GM12878 (cell line): ENCODE measurements at regions not wholly inside any gene's neighbourhood (a gene's known extent, or its start where the extent isn't known, plus 50 kb on each side); places are given as distances from the start of the nearest gene placed in this dataset.
A peak's percentile ranks its signal among the peaks of the same experiment; 100 is the strongest.

ENCODE experiments used
- ATAC-seq: fragments of 200-7000 bp; cut with Tn5 transposase; 3 replicates; pipeline ENCODE4 v1.9.1; 2020; ENCODE audit warnings: mild to moderate bottlenecking, moderate library complexity
- BruUV-seq: library from RNA; stranded (reverse); fragments of 400-500 nt; replicated peaks from 2 replicates; lab custom pipeline; 2021; lab: Mats Ljungman, UMichigan
- CTCF ChIA-PET: fragments of 300-600 bp; sonication (Branson Sonifier 250); formaldehyde crosslinking; extraction: SDS; loops from one replicate; lab custom pipeline; 2021; ENCODE audit warnings: inconsistent platforms; lab: Yijun Ruan, JAX
- POLR2A ChIA-PET: fragments of 350-600 bp; formaldehyde crosslinking; extraction: SDS; loops from one replicate; lab custom pipeline; 2021; ENCODE audit warnings: inconsistent platforms; lab: Charles Lee
- RAD21 ChIA-PET: fragments of 300-600 bp; sonication (Branson Sonifier 250); formaldehyde crosslinking; loops from one replicate; lab custom pipeline; 2023; ENCODE audit warnings: antibody characterized with exemption; ENCODE audit not compliant: unreplicated experiment; lab: Charles Lee
- SMC1A ChIA-PET: fragments of 300-600 bp; sonication (Branson Sonifier 250); formaldehyde crosslinking; loops from one replicate; lab custom pipeline; 2023; ENCODE audit not compliant: unreplicated experiment, uncharacterized antibody; lab: Charles Lee
- DNase-seq: peaks from one replicate; pipeline ENCODE4 v3.0.0-alpha.2; 2011; ENCODE audit warnings: low read depth, low spot score
- FAIRE-seq: peaks from 3 replicates; lab custom pipeline; 2011; peaks lifted over from hg19 to GRCh38; lab: Jason Lieb, UNC
- H2AFZ ChIP-seq: 2 replicates; pipeline ENCODE4 v1.6.0; 2011; ENCODE audit warnings: low read depth, low read length, control low read depth; ENCODE audit not compliant: control insufficient read depth
- H3K27ac ChIP-seq: 2 replicates; pipeline ENCODE4 v1.5.1; 2011; ENCODE audit warnings: control low read depth; ENCODE audit not compliant: control insufficient read depth, insufficient read depth
- H3K27me3 ChIP-seq, 2 experiments: replicated peaks in 1 of 2; 2 replicates each; pipeline versions ENCODE4 v1.6.0 to v1.6.1; 2011; ENCODE audit warnings: low read length in 1 of 2; ENCODE audit not compliant: control insufficient read depth in 2 of 2, insufficient read depth in 2 of 2
- H3K36me3 ChIP-seq, 2 experiments: 2 replicates each; pipeline ENCODE4 v1.5.1; 2011; ENCODE audit warnings: low read length in 1 of 2; ENCODE audit not compliant: control insufficient read depth in 2 of 2, insufficient read depth in 2 of 2
- H3K4me1 ChIP-seq: 2 replicates; pipeline ENCODE4 v1.6.1; 2011; ENCODE audit warnings: mild to moderate bottlenecking, low read length, moderate library complexity, mixed read lengths; ENCODE audit not compliant: control insufficient read depth, insufficient read depth
- H3K4me2 ChIP-seq: 2 replicates; pipeline ENCODE4 v1.6.0; 2011; ENCODE audit warnings: control low read depth; ENCODE audit not compliant: control insufficient read depth, insufficient read depth
- H3K4me3 ChIP-seq: fragments of 200-600 bp; sonication (generic); 2 replicates; pipeline ENCODE4 v1.5.1; 2016
- H3K79me2 ChIP-seq: 2 replicates; pipeline ENCODE4 v1.6.0; 2011; ENCODE audit warnings: low read length; ENCODE audit not compliant: control insufficient read depth, insufficient read depth
- H3K9ac ChIP-seq: 2 replicates; pipeline ENCODE4 v1.8.0; 2011; ENCODE audit warnings: low read length, control low read depth, mixed read lengths; ENCODE audit not compliant: control insufficient read depth, insufficient read depth
- H3K9me3 ChIP-seq: replicated peaks from 3 replicates; pipeline ENCODE4 v1.5.1; 2011; ENCODE audit warnings: mild to moderate bottlenecking, low read length; ENCODE audit not compliant: control insufficient read depth, insufficient read depth
- H4K20me1 ChIP-seq: 2 replicates; pipeline ENCODE4 v1.6.0; 2011; ENCODE audit not compliant: control insufficient read depth, insufficient read depth
- BHLHE40 ChIP-seq, 2 experiments: fragments of 450-650 bp in 1 of 2; IDR thresholded peaks; 2 replicates each; pipeline ENCODE4 v1.6.1; 2011 to 2017; ENCODE audit warnings: low read depth in 2 of 2, borderline replicate concordance in 1 of 2, improper control_type of control experiment in 1 of 2, low read length in 1 of 2, mild to moderate bottlenecking in 1 of 2
- BMI1 ChIP-seq: fragments of 450-650 bp; IDR thresholded peaks from 2 replicates; pipeline ENCODE4 v1.6.1; 2016; ENCODE audit warnings: mild to moderate bottlenecking, moderate library complexity, borderline replicate concordance
- CBX3 ChIP-seq: fragments of 200-600 bp; sonication (generic); IDR thresholded peaks from 2 replicates; pipeline ENCODE4 v1.6.1; 2016; ENCODE audit warnings: low read depth, borderline replicate concordance
- CREM ChIP-seq: IDR thresholded peaks from 2 replicates; pipeline ENCODE4 v1.6.1; 2014; ENCODE audit warnings: antibody characterized with exemption, low read depth
- DPF2 ChIP-seq: fragments of 450-650 bp; IDR thresholded peaks from 2 replicates; pipeline ENCODE4 v1.6.1; 2017; ENCODE audit warnings: mild to moderate bottlenecking
- ETV6 ChIP-seq, 2 experiments: fragments of 450-650 bp in 1 of 2; IDR thresholded peaks in 1 of 2; conservative IDR thresholded peaks in 1 of 2; 2 replicates each; pipeline ENCODE4 v1.6.1; 2014; ENCODE audit warnings: antibody characterized with exemption in 1 of 2, borderline replicate concordance in 1 of 2, low read depth in 1 of 2, mild to moderate bottlenecking in 1 of 2, moderate library complexity in 1 of 2
- FOXK2 ChIP-seq: fragments of 450-650 bp; IDR thresholded peaks from 2 replicates; pipeline ENCODE4 v1.6.1; 2017; ENCODE audit warnings: mild to moderate bottlenecking, moderate library complexity
- FOXM1 ChIP-seq: IDR thresholded peaks from 2 replicates; pipeline ENCODE4 v1.6.1; 2012; ENCODE audit warnings: low read depth, mild to moderate bottlenecking, inconsistent platforms, low read length, moderate library complexity
- GABPA ChIP-seq: IDR thresholded peaks from 2 replicates; pipeline ENCODE4 v1.6.1; 2014; ENCODE audit warnings: antibody characterized with exemption, low read depth, mild to moderate bottlenecking, inconsistent platforms
- JUNB ChIP-seq: IDR thresholded peaks from 2 replicates; pipeline ENCODE4 v1.6.1; 2016; ENCODE audit warnings: antibody characterized with exemption, mild to moderate bottlenecking
- MTA2 ChIP-seq: fragments of 450-650 bp; IDR thresholded peaks from 2 replicates; pipeline ENCODE4 v1.6.1; 2016; ENCODE audit warnings: low read depth, mild to moderate bottlenecking, moderate library complexity
- RAD21 ChIP-seq: IDR thresholded peaks from 2 replicates; pipeline ENCODE4 v1.6.1; 2011; ENCODE audit warnings: mild to moderate bottlenecking, low read depth, low read length, moderate library complexity; ENCODE audit not compliant: insufficient read depth
- RAD51 ChIP-seq: fragments of 450-650 bp; IDR thresholded peaks from 2 replicates; pipeline ENCODE4 v1.6.1; 2016; ENCODE audit warnings: moderate library complexity, mild to moderate bottlenecking, inconsistent platforms
- WGBS: methylation state at CpG from one replicate; pipeline ENCODE4 v1.1.6; 2016; ENCODE audit warnings: low lambda C conversion rate; ENCODE audit not compliant: insufficient replicate concordance, insufficient coverage; ENCODE audit errors: missing lambda C conversion rate; 5-methylcytosine and 5-hydroxymethylcytosine counted together
- in situ Hi-C: fragments of 300-500 bp; cut with MboI; formaldehyde crosslinking; loops from 9 replicates; pipeline ENCODE4 v1.14.3; 2018; ENCODE audit warnings: mixed read lengths
- intact Hi-C: fragments of 100-400 bp; cut with micrococcal nuclease; formaldehyde crosslinking; loops from one replicate; pipeline ENCODE4 v1.14.2; 2022; ENCODE audit not compliant: unreplicated experiment
- TF ChIP-seq, protein P1 (sequence below): IDR thresholded peaks from 2 replicates; pipeline ENCODE4 v1.6.1; 2012; ENCODE audit warnings: low read depth, low read length, improper control_type of control experiment
- TF ChIP-seq, protein P2 (sequence below): fragments of 450-650 bp; formaldehyde crosslinking; IDR thresholded peaks from 2 replicates; pipeline ENCODE4 v1.4.0; 2020; ENCODE audit warnings: mild to moderate bottlenecking, moderate library complexity
- TF ChIP-seq, protein P3 (sequence below): IDR thresholded peaks from 2 replicates; pipeline ENCODE4 v1.6.1; 2011; ENCODE audit warnings: mild to moderate bottlenecking, low read depth, low read length, moderate library complexity; ENCODE audit not compliant: insufficient replicate concordance

DNA sequence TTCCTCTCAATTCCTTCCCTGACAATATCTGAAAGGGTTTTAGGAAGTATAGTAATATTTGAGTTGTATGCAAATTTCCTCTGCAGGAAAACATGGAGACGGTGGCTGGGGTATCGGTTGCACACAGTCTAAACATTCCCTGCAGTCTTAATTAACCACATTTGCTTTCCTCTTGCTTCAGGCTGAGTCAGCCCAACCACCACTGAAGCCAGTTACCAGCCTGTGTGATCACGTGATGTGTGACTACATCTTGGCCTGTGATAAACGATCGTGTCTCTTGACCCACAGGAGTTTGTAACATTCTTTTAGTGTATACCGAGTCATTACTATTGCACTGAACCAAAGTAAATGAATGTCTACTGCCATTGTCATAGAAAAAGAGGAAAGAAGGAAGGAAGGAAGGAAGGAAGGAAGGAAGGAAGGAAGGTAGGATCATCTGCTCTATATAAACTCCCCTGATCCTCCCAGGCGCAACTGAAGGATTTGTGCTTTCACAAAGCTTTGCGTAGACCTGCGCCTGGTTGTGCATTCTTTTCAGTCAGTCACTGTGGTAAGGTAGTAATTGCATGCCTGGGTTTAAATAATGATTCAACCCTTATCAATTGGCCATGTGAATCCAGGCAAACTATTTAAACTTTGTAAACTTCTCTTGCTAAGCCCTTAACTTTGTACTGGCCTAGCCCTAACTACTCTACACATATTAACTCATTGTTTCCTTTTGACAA, 280.6 kb upstream of the SALL1 start:
- FAIRE-seq, result no peak
- 40% methylated on average over 9 of the region's 9 CpGs for WGBS
- ChIA-PET POLR2A (no interaction called here), RAD21 (no interaction called here), SMC1A (interaction anchor here (1.1 kb wide), 1 partner anchor 17 kb away, joined by 4 read pairs; no protein-coding TSS in a partner anchor), CTCF (interaction anchor here (1.1 kb wide), 1 partner anchor 8 kb away, joined by 3 read pairs; no protein-coding TSS in a partner anchor)
- Histone ChIP-seq H3K4me3 (no peak overlapping the region), H3K4me2 (no peak overlapping the region), H3K36me3 (no peaks in the 10 kb centered on the region), H3K27ac (no peak overlapping the region), H3K9ac (no peak overlapping the region), H3K79me2 (no peaks in the 10 kb centered on the region), H3K9me3 (no peaks in the 10 kb centered on the region), H4K20me1 (no peaks in the 10 kb centered on the region), H3K27me3 (no peaks in the 10 kb centered on the region), H3K4me1 (no peaks in the 10 kb centered on the region), H2AFZ (no peak overlapping the region)
- in situ Hi-C loops, result no loop called here
- intact Hi-C loops, result no loop called here
- ATAC-seq, result peak; percentile 68
- DNase-seq, result no peak
- BruUV-seq, result no TSS peak
- TF ChIP-seq FOXM1 (no peak), MTA2 (peak; percentile 21; the same call in 1 of the 2 replicates), GABPA (no peak), CREM (no peak), DPF2 (no peak), RAD51 (peak; percentile 86), CBX3 (no peak), BMI1 (no peak), ETV6 (conservative IDR thresholded peaks at IDR 0.05 in 1 of 2, IDR thresholded peaks at IDR 0.05 in 1 of 2; ENCODE audit: borderline replicate concordance in 1 of 2, low read depth in 1 of 2) (no peak), JUNB (no peak), FOXK2 (no peak), BHLHE40 (IDR thresholded peaks at IDR 0.05; ENCODE audit: borderline replicate concordance in 1 of 2, low read depth in 2 of 2, low read length in 1 of 2) (peak in 1 of 2 experiments; percentile 43; a peak in 2 of 4 replicates), RAD21 (no peak)
- TF ChIP-seq, protein P1, sequence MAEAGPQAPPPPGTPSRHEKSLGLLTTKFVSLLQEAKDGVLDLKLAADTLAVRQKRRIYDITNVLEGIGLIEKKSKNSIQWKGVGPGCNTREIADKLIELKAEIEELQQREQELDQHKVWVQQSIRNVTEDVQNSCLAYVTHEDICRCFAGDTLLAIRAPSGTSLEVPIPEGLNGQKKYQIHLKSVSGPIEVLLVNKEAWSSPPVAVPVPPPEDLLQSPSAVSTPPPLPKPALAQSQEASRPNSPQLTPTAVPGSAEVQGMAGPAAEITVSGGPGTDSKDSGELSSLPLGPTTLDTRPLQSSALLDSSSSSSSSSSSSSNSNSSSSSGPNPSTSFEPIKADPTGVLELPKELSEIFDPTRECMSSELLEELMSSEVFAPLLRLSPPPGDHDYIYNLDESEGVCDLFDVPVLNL, result no peak
- TF ChIP-seq, protein P2, sequence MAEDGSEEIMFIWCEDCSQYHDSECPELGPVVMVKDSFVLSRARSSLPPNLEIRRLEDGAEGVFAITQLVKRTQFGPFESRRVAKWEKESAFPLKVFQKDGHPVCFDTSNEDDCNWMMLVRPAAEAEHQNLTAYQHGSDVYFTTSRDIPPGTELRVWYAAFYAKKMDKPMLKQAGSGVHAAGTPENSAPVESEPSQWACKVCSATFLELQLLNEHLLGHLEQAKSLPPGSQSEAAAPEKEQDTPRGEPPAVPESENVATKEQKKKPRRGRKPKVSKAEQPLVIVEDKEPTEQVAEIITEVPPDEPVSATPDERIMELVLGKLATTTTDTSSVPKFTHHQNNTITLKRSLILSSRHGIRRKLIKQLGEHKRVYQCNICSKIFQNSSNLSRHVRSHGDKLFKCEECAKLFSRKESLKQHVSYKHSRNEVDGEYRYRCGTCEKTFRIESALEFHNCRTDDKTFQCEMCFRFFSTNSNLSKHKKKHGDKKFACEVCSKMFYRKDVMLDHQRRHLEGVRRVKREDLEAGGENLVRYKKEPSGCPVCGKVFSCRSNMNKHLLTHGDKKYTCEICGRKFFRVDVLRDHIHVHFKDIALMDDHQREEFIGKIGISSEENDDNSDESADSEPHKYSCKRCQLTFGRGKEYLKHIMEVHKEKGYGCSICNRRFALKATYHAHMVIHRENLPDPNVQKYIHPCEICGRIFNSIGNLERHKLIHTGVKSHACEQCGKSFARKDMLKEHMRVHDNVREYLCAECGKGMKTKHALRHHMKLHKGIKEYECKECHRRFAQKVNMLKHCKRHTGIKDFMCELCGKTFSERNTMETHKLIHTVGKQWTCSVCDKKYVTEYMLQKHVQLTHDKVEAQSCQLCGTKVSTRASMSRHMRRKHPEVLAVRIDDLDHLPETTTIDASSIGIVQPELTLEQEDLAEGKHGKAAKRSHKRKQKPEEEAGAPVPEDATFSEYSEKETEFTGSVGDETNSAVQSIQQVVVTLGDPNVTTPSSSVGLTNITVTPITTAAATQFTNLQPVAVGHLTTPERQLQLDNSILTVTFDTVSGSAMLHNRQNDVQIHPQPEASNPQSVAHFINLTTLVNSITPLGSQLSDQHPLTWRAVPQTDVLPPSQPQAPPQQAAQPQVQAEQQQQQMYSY (CRISPR knock-in tag), result no peak
- TF ChIP-seq, protein P3, sequence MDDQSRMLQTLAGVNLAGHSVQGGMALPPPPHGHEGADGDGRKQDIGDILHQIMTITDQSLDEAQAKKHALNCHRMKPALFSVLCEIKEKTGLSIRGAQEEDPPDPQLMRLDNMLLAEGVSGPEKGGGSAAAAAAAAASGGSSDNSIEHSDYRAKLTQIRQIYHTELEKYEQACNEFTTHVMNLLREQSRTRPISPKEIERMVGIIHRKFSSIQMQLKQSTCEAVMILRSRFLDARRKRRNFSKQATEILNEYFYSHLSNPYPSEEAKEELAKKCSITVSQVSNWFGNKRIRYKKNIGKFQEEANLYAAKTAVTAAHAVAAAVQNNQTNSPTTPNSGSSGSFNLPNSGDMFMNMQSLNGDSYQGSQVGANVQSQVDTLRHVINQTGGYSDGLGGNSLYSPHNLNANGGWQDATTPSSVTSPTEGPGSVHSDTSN, result no peak
